ENCODE measurements at regions not wholly inside any gene's neighbourhood (a gene's known extent, or its start where the extent isn't known, plus 50 kb on each side); places are given as distances from the start of the nearest gene placed in this dataset.

DNA sequence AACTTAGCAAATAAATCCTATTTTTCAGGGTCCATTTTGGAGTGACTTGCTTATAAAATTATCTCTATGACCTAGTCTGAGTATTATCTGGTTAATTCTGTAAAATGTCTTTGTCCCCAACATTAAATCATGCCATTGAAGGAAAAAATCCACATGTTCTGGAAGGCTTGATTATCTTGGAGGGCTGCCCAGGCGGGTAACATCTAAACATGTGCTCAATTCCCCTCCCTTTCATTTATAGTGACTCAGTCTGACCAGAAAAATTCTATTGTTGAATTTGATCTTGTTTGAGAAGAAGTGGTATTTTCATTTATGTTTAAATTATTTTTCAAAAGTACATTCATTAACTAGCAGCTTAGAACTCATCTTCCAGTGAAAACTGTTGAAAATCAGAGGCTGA is 55.4 kb upstream of the SLC10A7 start:
- no peak for DNase-seq (ENCODE audit: extremely low read depth, low read depth)
- TF ChIP-seq, protein P1, sequence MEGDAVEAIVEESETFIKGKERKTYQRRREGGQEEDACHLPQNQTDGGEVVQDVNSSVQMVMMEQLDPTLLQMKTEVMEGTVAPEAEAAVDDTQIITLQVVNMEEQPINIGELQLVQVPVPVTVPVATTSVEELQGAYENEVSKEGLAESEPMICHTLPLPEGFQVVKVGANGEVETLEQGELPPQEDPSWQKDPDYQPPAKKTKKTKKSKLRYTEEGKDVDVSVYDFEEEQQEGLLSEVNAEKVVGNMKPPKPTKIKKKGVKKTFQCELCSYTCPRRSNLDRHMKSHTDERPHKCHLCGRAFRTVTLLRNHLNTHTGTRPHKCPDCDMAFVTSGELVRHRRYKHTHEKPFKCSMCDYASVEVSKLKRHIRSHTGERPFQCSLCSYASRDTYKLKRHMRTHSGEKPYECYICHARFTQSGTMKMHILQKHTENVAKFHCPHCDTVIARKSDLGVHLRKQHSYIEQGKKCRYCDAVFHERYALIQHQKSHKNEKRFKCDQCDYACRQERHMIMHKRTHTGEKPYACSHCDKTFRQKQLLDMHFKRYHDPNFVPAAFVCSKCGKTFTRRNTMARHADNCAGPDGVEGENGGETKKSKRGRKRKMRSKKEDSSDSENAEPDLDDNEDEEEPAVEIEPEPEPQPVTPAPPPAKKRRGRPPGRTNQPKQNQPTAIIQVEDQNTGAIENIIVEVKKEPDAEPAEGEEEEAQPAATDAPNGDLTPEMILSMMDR (IDR thresholded peaks at IDR 0.05; ENCODE audit: low read depth, low read length), result no peak

DNA sequence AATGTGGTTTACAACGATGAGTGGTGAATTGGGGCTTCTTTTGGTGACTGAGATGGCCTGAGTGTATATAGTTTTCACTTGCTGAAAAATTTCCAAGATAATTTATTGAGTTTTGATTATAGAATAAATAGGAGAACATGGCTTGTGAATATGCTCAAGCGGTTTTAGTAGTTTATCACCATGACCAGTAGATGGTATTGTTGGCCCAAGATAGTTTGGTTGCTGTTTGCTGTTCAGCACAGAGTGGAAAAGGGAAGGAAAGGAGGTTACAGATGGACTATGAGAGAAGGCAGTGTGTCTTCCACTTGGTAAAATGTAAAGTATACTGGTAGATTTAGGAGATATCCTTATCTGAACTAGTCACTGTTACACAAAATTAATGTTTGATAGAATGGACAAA is 55.8 kb upstream of the POU4F2 start:
- TF ChIP-seq, protein P1 (IDR thresholded peaks at IDR 0.05; ENCODE audit: low read depth, low read length), result no peak
- DNase-seq (ENCODE audit: extremely low read depth, low read depth), result no peak

DNA sequence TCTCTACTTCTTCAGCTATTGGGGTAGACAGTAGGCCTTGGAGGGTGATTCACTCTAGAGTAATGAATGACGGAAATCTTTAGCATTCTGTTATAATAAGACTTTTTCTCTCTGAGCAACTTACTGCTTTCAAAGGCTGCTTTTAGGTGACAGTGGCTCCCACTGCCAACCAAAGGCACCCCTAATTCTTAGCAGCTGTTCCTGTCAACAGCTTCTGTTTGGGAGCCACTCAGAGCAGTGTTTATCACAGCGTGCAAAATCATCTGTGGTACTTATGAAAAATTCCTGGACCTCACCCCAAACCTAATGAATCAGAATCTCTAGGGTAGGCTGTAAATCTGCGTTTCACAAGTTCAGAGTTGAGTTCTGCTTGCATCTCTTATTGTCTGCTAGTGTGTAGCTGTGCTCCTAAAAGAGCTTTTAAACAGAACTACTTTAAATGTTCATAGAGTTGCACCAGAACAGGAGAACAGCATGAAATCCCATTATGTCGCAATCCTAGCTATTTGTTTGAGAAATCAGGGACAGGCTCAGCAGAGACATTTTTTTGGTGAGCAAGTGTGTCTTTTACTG is 52.8 kb upstream of the POU4F2 start:
- TF ChIP-seq, protein P1 (IDR thresholded peaks at IDR 0.05; ENCODE audit: low read depth, low read length), result no peak
- DNase-seq (ENCODE audit: extremely low read depth, low read depth), result peak; percentile 30
